Middle frontal gyrus (tissue), 1 donor: ENCODE measurements at regions not wholly inside any gene's neighbourhood (a gene's known extent, or its start where the extent isn't known, plus 50 kb on each side); places are given as distances from the start of the nearest gene placed in this dataset.
"Not testable (repeated sequence)": the region's sequence is repeated elsewhere in the genome, so short reads cannot be mapped to it uniquely, and the experiment has no call there.

ENCODE experiments used
- DNase-seq: peaks from one replicate; pipeline ENCODE4 v3.0.0-alpha.2; 2015; ENCODE audit warnings: low spot score; ENCODE audit errors: extremely low spot score

GRCh38 chr3:81874738-81875137 is 113.3 kb upstream of the GBE1 start:
- DNase-seq: no peak

GRCh38 chr3:81872566-81872965 is 111.1 kb upstream of the GBE1 start:
- no peak for DNase-seq

DNA sequence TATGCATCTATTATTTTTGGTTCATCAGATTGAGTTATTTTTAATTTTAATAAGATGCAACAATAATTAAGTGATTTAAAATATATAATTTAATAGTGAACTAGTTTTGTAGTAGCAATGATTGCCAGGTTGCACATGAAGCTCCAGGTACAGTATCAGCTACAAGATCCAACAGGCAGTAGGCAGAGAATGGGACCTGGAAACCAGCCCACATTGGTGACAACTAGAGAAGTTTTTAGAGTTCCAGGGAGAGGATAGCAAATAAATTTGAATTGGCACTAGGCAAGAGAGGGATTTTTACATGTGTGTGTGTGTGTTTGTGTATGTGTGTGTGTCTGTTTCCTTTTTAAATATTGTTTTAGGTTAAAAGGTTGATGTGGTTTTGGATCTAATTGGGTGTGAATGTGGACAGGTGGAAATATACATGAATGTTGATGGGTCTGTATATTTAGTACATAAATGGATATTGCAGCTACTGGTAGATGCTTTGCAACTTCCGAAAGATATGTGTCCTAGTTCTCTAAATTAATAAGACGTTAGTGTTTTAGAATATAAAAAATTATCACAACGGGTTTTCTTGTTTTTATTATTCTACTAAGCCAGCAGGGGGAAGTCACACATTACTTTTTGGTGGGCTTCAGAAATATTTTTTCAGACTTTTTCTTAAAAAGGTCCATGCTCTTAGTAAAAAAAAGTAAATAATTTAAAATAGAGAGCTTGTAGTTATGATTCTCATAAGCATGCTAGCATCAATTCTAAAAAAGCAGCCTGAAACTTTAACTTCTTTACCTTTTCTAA is 110.1 kb upstream of the GBE1 start:
- no peak for DNase-seq

GRCh38 chr3:81869382-81869781 is 107.9 kb upstream of the GBE1 start:
- no peak for DNase-seq

GRCh38 chr3:81868597-81868996 is 107.2 kb upstream of the GBE1 start:
- DNase-seq: no peak

- DNase-seq: no peak
Observed at GRCh38 chr3:81867875-81868274, 106.4 kb upstream of the GBE1 start.

DNA sequence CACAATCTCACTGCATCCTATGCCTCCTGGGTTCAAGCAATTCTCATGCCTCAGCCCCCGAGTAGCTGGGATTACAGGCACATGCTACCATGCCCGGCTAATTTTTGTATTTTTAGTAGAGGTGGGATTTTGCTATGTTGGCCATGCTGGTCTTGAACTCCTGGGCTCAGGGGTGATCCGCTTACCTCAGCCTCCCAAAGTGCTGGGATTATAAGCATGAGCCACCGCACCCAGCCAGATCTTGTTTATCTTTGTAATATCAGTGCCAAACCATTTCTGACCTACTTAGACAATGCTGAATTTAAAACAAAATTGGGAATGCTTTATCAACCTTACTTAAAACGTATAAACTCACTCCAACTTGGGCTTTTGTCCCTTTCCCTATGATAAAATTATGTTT is 103.7 kb upstream of the GBE1 start:
- not testable (repeated sequence) for DNase-seq

DNA sequence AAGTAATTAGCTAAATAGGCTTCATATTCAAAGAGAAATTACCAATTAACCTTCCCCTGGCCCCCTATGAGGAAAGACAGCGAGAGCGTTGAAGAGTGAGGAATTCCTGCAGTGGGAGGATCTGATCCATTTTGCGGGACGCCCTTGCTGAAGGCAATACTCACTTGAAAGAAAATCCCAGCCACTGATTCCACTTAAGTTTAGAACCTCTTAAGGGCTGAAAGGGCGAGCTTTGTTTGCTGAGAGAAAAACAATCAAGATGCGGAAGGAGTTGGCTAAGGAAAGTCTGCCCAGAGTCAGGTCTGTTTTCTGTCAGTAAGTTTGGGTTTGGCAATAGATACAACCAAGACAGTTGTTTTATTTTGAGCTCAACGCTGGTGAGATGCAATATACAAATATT is 102.8 kb upstream of the GBE1 start:
- DNase-seq: no peak

GRCh38 chr3:81863756-81864155 is 102.3 kb upstream of the GBE1 start:
- DNase-seq: no peak

GRCh38 chr3:81861593-81861992 is 100.1 kb upstream of the GBE1 start:
- DNase-seq: no peak

- no peak for DNase-seq
Observed at GRCh38 chr3:81859524-81859923, 98.1 kb upstream of the GBE1 start.

DNA sequence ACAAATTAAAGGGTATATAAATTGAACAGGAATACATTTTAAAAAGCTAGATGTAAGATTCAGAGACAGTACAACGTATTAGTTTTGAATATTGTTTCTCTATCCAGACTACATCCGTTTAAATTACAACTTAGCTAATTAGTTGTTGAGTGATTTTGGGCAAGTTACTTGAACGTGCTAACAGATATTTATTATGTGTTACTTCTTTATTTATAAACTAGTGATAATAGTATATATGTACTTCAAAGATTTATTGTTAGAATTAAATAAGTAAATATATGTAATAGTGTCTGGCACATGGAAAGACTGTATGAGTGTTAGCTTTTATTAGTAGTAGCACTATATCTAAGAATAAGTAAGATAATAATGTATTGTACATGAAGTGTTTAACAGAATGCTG is 92.0 kb upstream of the GBE1 start:
- DNase-seq: no peak

DNA sequence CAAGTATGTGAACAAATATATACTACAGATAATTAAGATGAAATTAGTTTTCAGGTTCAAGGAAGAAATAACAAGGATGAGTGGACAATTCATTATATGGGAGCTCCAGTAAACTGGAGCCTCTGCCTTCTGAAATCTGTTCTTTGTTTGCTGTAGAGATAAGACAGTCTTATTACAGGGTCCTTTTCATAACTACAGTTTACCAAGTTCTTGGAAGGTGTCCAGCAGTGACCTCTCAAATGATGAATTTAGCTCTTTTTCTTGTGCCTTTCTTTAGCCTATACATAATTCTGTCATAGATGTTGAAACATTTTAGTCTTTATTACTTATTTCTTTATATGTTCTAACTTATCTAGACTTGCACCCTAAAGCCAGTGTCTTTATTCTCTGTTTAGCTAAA is 89.7 kb upstream of the GBE1 start:
- DNase-seq: no peak

GRCh38 chr3:81846988-81847387 is 85.5 kb upstream of the GBE1 start:
- no peak for DNase-seq

- DNase-seq: no peak
Observed at GRCh38 chr3:81841540-81841939, 80.1 kb upstream of the GBE1 start.

- DNase-seq: no peak
Observed at GRCh38 chr3:81839504-81840094, 78.2 kb upstream of the GBE1 start.

- DNase-seq: no peak
Observed at GRCh38 chr3:81838457-81838856, 77.0 kb upstream of the GBE1 start.

GRCh38 chr3:81837071-81837593 is 75.7 kb upstream of the GBE1 start:
- DNase-seq: no peak

GRCh38 chr3:81829937-81830336 is 68.5 kb upstream of the GBE1 start:
- DNase-seq: no peak

GRCh38 chr3:81829272-81829671 is 67.8 kb upstream of the GBE1 start:
- not testable (repeated sequence) for DNase-seq

GRCh38 chr3:81823882-81824395 is 62.5 kb upstream of the GBE1 start:
- DNase-seq: no peak

- no peak for DNase-seq
Observed at GRCh38 chr3:81823086-81823485, 61.6 kb upstream of the GBE1 start.
